WTC11 (cell line): ENCODE measurements at regions not wholly inside any gene's neighbourhood (a gene's known extent, or its start where the extent isn't known, plus 50 kb on each side); places are given as distances from the start of the nearest gene placed in this dataset.

Experiments
- ATAC-seq: fragments of 200-7000 bp; cut with Tn5 transposase; 2 replicates; pipeline ENCODE4 v1.10.0; 2021; ENCODE audit warnings: mild to moderate bottlenecking, moderate library complexity
- CTCF ChIA-PET: fragments of 300-600 bp; sonication (Branson Sonifier 250); formaldehyde crosslinking; loops from one replicate; lab custom pipeline; 2021; ENCODE audit warnings: antibody characterized with exemption; lab: Charles Lee
- POLR2A ChIA-PET: fragments of 350-600 bp; sonication (Branson Sonifier 250); formaldehyde crosslinking; loops from one replicate; lab custom pipeline; 2021; ENCODE audit warnings: antibody characterized with exemption; lab: Charles Lee
- DNase-seq: peaks from one replicate; pipeline ENCODE4 v3.0.0; 2021; ENCODE audit warnings: low spot score
- H3K27ac Mint-ChIP-seq: 2 replicates; pipeline ENCODE4 v1.8.0; 2021; ENCODE audit warnings: mixed read lengths
- H3K27me3 Mint-ChIP-seq: 2 replicates; pipeline ENCODE4 v1.8.0; 2021; ENCODE audit warnings: low read depth, mild to moderate bottlenecking, moderate library complexity, mixed read lengths
- H3K36me3 Mint-ChIP-seq: 2 replicates; pipeline ENCODE4 v1.8.0; 2021; ENCODE audit warnings: mixed read lengths
- H3K4me1 Mint-ChIP-seq: 2 replicates; pipeline ENCODE4 v1.8.0; 2022; ENCODE audit warnings: mixed read lengths
- H3K4me3 Mint-ChIP-seq: 2 replicates; pipeline ENCODE4 v1.8.0; 2021; ENCODE audit warnings: mild to moderate bottlenecking, moderate library complexity, mixed read lengths
- H3K9me3 Mint-ChIP-seq: 2 replicates; pipeline ENCODE4 v1.8.0; 2021; ENCODE audit warnings: mixed read lengths
- ATF2 ChIP-seq: sonication (generic); formaldehyde crosslinking; IDR thresholded peaks from 2 replicates; pipeline ENCODE4 v1.8.1; 2022; ENCODE audit warnings: low read depth, missing genetic modification reagents, borderline replicate concordance
- GRHL2 ChIP-seq: fragments of 250-450 bp; sonication (Bioruptor Pico); IDR thresholded peaks from 2 replicates; pipeline ENCODE4 v1.8.0; 2022; ENCODE audit warnings: mild to moderate bottlenecking, moderate library complexity; ENCODE audit not compliant: insufficient replicate concordance, severe bottlenecking
- HMGA2 ChIP-seq: fragments of 250-450 bp; sonication (Bioruptor Pico); IDR thresholded peaks from 2 replicates; pipeline ENCODE4 v1.4.0; 2021; ENCODE audit warnings: mild to moderate bottlenecking, moderate library complexity
- JAZF1 ChIP-seq: fragments of 250-450 bp; sonication (Bioruptor Pico); IDR thresholded peaks from 2 replicates; pipeline ENCODE4 v1.9.0; 2021; ENCODE audit warnings: moderate library complexity, mild to moderate bottlenecking, inconsistent platforms
- JUN ChIP-seq: sonication (generic); formaldehyde crosslinking; IDR thresholded peaks from 2 replicates; pipeline ENCODE4 v1.8.0; 2023; ENCODE audit warnings: mild to moderate bottlenecking, missing genetic modification reagents
- NFATC4 ChIP-seq: fragments of 250-450 bp; sonication (Bioruptor Pico); IDR thresholded peaks from 2 replicates; pipeline ENCODE4 v1.9.0; 2021; ENCODE audit warnings: mild to moderate bottlenecking
- OVOL2 ChIP-seq: fragments of 250-450 bp; sonication (Bioruptor Pico); IDR thresholded peaks from 2 replicates; pipeline ENCODE4 v1.9.0; 2021; ENCODE audit warnings: mild to moderate bottlenecking, borderline replicate concordance
- PRRX2 ChIP-seq: fragments of 250-450 bp; sonication (Bioruptor Pico); IDR thresholded peaks from 2 replicates; pipeline ENCODE4 v1.8.0; 2021; ENCODE audit warnings: mild to moderate bottlenecking
- RELA ChIP-seq: sonication (generic); formaldehyde crosslinking; IDR thresholded peaks from 2 replicates; pipeline ENCODE4 v1.8.1; 2022; ENCODE audit warnings: missing genetic modification reagents, mild to moderate bottlenecking, borderline replicate concordance
- SMAD3 ChIP-seq: sonication (generic); formaldehyde crosslinking; IDR thresholded peaks from 2 replicates; pipeline ENCODE4 v1.8.0; 2022; ENCODE audit warnings: missing genetic modification reagents, mild to moderate bottlenecking, borderline replicate concordance
- TEAD4 ChIP-seq: sonication (generic); formaldehyde crosslinking; IDR thresholded peaks from 2 replicates; pipeline ENCODE4 v1.8.0; 2022; ENCODE audit warnings: mild to moderate bottlenecking, missing genetic modification reagents
- ZBTB43 ChIP-seq: sonication (generic); formaldehyde crosslinking; IDR thresholded peaks from 2 replicates; pipeline ENCODE4 v1.8.1; 2023; ENCODE audit warnings: mild to moderate bottlenecking, missing genetic modification reagents
- ZNF281 ChIP-seq: sonication (generic); formaldehyde crosslinking; IDR thresholded peaks from 2 replicates; pipeline ENCODE4 v1.8.0; 2023; ENCODE audit warnings: mild to moderate bottlenecking, missing genetic modification reagents
- ZNF317 ChIP-seq: sonication (generic); formaldehyde crosslinking; IDR thresholded peaks from 2 replicates; pipeline ENCODE4 v1.8.1; 2023; ENCODE audit warnings: low read depth, mild to moderate bottlenecking, moderate library complexity, missing genetic modification reagents, borderline replicate concordance
- TF ChIP-seq, protein P1 (sequence below): sonication (generic); formaldehyde crosslinking; IDR thresholded peaks from 2 replicates; pipeline ENCODE4 v1.8.0; 2022; ENCODE audit warnings: missing genetic modification reagents
- TF ChIP-seq, protein P2 (sequence below): sonication (generic); formaldehyde crosslinking; IDR thresholded peaks from 2 replicates; pipeline ENCODE4 v1.8.1; 2023; ENCODE audit warnings: mild to moderate bottlenecking, moderate library complexity, missing genetic modification reagents
- TF ChIP-seq, protein P3 (sequence below): sonication (generic); formaldehyde crosslinking; IDR thresholded peaks from 2 replicates; pipeline ENCODE4 v1.8.0; 2023; ENCODE audit warnings: missing genetic modification reagents

DNA sequence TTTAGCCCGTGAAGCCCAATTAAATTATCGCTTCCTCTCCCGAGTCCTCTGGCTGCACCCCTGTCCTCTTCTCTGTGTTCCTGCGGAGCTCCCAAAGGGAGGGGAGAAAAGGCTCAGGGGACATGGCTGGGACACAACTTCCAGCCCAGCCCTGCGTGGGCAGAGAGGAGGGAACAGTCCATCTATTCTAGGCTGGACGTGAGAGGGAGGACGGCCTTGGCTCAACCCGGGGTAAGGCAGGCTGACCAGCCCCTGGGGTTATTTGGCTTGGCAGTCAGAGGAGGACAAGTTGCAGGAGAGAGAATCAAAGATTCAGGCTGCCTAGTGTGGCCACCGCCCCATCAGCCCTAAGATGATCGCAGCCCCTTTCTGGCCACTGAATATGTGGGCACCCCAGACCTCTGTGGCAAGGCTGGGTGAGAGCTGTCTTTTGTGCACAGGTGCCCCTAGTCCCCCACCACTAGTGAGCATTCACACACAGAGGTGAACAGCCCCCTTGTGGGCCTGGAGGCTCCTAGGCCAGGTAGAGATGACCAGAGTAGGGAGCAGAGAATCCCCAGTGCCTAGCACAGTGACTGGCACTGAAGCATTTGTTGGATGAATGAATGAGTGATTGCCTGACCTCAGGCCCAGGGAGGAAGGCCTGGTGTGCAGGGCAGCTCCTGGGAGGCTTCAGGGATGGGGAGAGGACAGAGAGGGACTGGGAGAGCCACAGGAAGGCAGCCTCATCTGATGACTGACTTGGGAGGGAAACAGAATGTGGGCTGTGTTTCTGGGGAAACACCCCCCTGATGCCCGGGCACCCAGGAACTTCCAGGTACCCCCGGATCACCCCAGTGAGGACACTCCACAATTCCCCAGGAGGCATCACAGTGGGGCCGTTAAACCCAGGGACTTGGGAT, 133.9 kb downstream of the C9orf50 start:
- peaks cover 51% of the 10 kb centered on the region for H3K4me1 Mint-ChIP-seq
- DNase-seq (no peak), ATAC-seq (no peak)
- peaks cover 86% of the 10 kb centered on the region for H3K27me3 Mint-ChIP-seq
- ChIA-PET CTCF (interaction anchor here (0.9 to 1.2 kb wide), 2 partner anchors 137 to 304 kb away, joined by 3 read pairs; no protein-coding TSS in a partner anchor), POLR2A (interaction anchor here (1.2 kb wide), 1 partner anchor 9 kb away, joined by 4 read pairs; no protein-coding TSS in a partner anchor)
- TF ChIP-seq GRHL2: no peak
- no peak for TF ChIP-seq ZNF281 (CRISPR knock-in tag)
- TF ChIP-seq, protein P1, sequence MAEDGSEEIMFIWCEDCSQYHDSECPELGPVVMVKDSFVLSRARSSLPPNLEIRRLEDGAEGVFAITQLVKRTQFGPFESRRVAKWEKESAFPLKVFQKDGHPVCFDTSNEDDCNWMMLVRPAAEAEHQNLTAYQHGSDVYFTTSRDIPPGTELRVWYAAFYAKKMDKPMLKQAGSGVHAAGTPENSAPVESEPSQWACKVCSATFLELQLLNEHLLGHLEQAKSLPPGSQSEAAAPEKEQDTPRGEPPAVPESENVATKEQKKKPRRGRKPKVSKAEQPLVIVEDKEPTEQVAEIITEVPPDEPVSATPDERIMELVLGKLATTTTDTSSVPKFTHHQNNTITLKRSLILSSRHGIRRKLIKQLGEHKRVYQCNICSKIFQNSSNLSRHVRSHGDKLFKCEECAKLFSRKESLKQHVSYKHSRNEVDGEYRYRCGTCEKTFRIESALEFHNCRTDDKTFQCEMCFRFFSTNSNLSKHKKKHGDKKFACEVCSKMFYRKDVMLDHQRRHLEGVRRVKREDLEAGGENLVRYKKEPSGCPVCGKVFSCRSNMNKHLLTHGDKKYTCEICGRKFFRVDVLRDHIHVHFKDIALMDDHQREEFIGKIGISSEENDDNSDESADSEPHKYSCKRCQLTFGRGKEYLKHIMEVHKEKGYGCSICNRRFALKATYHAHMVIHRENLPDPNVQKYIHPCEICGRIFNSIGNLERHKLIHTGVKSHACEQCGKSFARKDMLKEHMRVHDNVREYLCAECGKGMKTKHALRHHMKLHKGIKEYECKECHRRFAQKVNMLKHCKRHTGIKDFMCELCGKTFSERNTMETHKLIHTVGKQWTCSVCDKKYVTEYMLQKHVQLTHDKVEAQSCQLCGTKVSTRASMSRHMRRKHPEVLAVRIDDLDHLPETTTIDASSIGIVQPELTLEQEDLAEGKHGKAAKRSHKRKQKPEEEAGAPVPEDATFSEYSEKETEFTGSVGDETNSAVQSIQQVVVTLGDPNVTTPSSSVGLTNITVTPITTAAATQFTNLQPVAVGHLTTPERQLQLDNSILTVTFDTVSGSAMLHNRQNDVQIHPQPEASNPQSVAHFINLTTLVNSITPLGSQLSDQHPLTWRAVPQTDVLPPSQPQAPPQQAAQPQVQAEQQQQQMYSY (CRISPR knock-in tag): no peak
- TF ChIP-seq JAZF1 (CRISPR knock-in tag): no peak
- no peak for TF ChIP-seq OVOL2 (CRISPR knock-in tag)
- TF ChIP-seq HMGA2 (CRISPR knock-in tag): no peak
- no peak for TF ChIP-seq SMAD3 (CRISPR knock-in tag)
- TF ChIP-seq, protein P2, sequence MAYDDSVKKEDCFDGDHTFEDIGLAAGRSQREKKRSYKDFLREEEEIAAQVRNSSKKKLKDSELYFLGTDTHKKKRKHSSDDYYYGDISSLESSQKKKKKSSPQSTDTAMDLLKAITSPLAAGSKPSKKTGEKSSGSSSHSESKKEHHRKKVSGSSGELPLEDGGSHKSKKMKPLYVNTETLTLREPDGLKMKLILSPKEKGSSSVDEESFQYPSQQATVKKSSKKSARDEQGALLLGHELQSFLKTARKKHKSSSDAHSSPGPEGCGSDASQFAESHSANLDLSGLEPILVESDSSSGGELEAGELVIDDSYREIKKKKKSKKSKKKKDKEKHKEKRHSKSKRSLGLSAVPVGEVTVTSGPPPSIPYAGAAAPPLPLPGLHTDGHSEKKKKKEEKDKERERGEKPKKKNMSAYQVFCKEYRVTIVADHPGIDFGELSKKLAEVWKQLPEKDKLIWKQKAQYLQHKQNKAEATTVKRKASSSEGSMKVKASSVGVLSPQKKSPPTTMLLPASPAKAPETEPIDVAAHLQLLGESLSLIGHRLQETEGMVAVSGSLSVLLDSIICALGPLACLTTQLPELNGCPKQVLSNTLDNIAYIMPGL (CRISPR knock-in tag): no peak
- TF ChIP-seq, protein P3, sequence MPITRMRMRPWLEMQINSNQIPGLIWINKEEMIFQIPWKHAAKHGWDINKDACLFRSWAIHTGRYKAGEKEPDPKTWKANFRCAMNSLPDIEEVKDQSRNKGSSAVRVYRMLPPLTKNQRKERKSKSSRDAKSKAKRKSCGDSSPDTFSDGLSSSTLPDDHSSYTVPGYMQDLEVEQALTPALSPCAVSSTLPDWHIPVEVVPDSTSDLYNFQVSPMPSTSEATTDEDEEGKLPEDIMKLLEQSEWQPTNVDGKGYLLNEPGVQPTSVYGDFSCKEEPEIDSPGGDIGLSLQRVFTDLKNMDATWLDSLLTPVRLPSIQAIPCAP (CRISPR knock-in tag): no peak
- no peak for TF ChIP-seq RELA (CRISPR knock-in tag)
- no peak for TF ChIP-seq ATF2 (CRISPR knock-in tag)
- no peak for TF ChIP-seq ZNF317 (CRISPR knock-in tag)
- no peak for TF ChIP-seq TEAD4 (CRISPR knock-in tag)
- no peak for TF ChIP-seq PRRX2 (CRISPR knock-in tag)
- TF ChIP-seq NFATC4: no peak
- TF ChIP-seq ZBTB43 (CRISPR knock-in tag): no peak
- no peak for TF ChIP-seq JUN (CRISPR knock-in tag)
- no peaks in the 10 kb centered on the region for H3K9me3 Mint-ChIP-seq
- peak overlapping the region; percentile 32 for H3K4me3 Mint-ChIP-seq
- no peaks in the 10 kb centered on the region for H3K36me3 Mint-ChIP-seq
- 0 out of 2 replicates have a peak overlapping the region, but pooled peaks have one; percentile 37 for H3K27ac Mint-ChIP-seq
